NB4 (cell line): ENCODE measurements at regions not wholly inside any gene's neighbourhood (a gene's known extent, or its start where the extent isn't known, plus 50 kb on each side); places are given as distances from the start of the nearest gene placed in this dataset.

Source experiments
- POLR2A ChIP-seq: IDR thresholded peaks from 2 replicates; pipeline ENCODE4 v1.6.1; 2011; ENCODE audit warnings: mild to moderate bottlenecking; ENCODE audit not compliant: insufficient read length; ENCODE audit errors: extremely low read depth
- TF ChIP-seq, protein P1 (sequence below): IDR thresholded peaks from one replicate; pipeline ENCODE4 v1.5.1; 2012; ENCODE audit warnings: low read depth, low read length

DNA sequence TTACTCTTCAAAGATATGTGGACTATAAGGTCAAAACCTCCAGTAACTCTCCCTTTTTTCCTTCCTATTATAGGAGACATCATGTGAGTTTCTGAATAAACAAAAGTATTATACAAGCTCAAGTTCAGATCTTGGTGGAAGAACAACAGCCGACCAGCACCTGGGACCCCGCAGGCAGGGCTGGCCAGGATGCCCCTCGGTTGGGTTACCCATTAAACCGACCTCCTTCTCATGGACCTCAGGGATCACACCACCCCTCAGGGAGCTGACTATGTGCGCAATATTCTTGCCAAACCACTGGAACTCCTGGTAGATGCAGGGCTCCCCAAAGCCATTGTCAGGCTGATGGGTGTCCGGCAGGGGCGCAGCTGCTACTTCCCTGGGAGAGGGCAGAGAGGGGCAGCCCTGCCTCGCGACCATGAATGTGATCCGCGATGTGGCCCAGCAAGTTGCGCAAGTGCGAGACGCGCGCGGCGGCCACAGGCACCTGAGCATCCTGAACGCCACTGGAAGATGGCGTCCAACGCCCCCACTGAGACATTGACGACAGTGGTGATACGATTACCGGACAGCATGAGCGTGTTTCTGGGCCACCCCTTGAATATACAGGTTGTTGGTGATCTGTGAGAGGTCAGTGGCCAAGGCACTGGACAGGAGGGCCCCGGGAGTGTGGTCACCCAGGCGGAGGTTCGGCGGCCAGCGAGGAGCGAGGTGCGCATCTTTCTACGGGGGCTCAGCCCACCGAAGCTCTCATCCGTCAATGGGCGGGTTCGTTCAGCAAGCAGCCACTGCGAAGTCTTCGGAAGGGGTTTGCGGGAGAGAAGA lies 161.3 kb downstream of the IPMK start:
- TF ChIP-seq, protein P1, sequence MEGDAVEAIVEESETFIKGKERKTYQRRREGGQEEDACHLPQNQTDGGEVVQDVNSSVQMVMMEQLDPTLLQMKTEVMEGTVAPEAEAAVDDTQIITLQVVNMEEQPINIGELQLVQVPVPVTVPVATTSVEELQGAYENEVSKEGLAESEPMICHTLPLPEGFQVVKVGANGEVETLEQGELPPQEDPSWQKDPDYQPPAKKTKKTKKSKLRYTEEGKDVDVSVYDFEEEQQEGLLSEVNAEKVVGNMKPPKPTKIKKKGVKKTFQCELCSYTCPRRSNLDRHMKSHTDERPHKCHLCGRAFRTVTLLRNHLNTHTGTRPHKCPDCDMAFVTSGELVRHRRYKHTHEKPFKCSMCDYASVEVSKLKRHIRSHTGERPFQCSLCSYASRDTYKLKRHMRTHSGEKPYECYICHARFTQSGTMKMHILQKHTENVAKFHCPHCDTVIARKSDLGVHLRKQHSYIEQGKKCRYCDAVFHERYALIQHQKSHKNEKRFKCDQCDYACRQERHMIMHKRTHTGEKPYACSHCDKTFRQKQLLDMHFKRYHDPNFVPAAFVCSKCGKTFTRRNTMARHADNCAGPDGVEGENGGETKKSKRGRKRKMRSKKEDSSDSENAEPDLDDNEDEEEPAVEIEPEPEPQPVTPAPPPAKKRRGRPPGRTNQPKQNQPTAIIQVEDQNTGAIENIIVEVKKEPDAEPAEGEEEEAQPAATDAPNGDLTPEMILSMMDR = no peak
- no peak for TF ChIP-seq POLR2A
